ENCODE measurements at regions not wholly inside any gene's neighbourhood (a gene's known extent, or its start where the extent isn't known, plus 50 kb on each side); places are given as distances from the start of the nearest gene placed in this dataset.

- TF ChIP-seq CTCF (optimal IDR thresholded peaks at IDR 0.05 in 1 of 3, IDR thresholded peaks at IDR 0.05 in 1 of 3, conservative IDR thresholded peaks at IDR 0.05 in 1 of 3; ENCODE audit: extremely low read depth in 1 of 3, insufficient read depth in 2 of 3, low read length in 3 of 3) (no peak), EZH2 (IDR thresholded peaks at IDR 0.05; ENCODE audit: low read length) (no peak)
Observed at GRCh38 chr14:57049848-57050247, 218.9 kb downstream of the EXOC5 start.

Measured in keratinocyte (primary cell).